ENCODE measurements at regions not wholly inside any gene's neighbourhood (a gene's known extent, or its start where the extent isn't known, plus 50 kb on each side); places are given as distances from the start of the nearest gene placed in this dataset.

DNA sequence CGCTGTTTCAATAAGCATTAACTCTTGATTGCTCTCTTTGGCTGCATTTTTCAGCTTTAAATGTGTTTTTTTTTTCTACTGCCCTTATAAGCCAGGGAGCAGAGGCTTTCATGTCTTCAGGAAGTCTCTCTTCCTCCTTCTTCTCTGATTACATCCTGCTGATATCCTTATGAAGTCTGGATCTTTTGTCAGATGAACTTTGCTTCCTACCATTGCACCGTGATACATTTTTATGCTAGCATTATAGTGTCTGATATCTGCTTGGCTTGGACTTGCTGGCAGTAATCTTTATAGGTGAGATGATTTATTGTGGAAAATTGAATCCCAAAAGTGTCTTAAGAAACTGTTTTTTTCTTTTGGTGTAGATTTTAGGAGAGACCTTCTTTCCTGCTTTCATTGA lies 160.4 kb upstream of the CFAP20DC start:
- TF ChIP-seq POLR2AphosphoS5 (IDR thresholded peaks at IDR 0.05; ENCODE audit: low read depth, low read length): no peak
- TF ChIP-seq POLR2A (IDR thresholded peaks at IDR 0.05; ENCODE audit: low read depth, low read length): no peak
- no peak for TF ChIP-seq TAF1 (IDR thresholded peaks at IDR 0.05; ENCODE audit: borderline replicate concordance, low read depth, low read length)

Measured in GM12892 (cell line).